GM21367 (cell line): ENCODE measurements at regions not wholly inside any gene's neighbourhood (a gene's known extent, or its start where the extent isn't known, plus 50 kb on each side); places are given as distances from the start of the nearest gene placed in this dataset.

Experiments used
- ATAC-seq: cut with Tn5 transposase; IDR thresholded peaks from one replicate; pipeline ENCODE4 v1.9.1; 2021; ENCODE audit not compliant: unreplicated experiment

DNA sequence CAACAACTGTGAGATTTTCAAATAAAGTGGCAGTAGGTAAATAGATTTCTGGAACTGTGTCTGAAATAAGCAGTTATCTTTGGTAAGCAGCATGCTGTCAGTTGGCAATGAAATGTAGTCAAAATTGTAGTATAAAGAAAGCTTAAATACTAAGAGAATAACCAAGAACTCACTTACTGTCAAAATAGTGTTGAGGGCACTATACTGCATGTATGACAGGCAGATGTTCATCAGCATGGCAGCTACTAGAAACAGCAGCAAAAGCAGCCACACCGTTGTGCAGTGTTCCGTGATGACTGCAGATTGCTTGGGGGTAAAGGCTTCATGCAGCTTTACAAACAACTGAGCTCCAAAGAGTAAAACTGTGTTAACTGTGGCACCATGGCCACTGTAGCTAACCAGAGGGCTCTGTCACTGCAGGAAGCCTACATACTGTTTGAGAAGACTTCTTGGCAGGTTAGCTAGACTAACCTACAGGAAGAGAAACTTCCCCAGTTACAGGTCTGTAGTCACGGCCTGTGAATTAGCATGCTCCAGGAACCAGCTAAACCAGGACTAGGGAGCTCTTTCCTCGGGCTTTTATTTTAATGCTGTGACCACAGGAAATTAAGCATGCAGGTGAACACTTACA lies 459.7 kb downstream of the TBL1XR1 start:
- ATAC-seq = no peak

DNA sequence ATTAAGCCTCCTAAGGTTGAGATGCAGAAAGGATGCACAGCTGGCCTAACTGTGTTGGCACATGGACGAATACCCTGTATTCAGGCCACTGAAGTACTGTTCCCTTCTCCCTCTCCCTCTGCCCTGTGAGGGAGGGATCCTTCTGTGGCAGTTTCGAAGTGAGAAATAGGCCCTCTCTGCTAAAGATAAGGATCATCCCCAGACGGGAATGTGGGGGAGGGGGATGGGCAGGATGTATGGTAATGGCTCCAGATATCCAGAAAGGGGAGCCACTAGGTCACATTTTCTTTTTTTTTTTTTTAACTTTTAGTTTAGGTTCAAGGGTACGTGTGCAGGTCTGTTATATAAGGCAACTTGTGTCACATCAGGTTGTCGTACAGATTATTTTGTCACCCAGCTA lies 463.1 kb downstream of the TBL1XR1 start:
- ATAC-seq = no peak

DNA sequence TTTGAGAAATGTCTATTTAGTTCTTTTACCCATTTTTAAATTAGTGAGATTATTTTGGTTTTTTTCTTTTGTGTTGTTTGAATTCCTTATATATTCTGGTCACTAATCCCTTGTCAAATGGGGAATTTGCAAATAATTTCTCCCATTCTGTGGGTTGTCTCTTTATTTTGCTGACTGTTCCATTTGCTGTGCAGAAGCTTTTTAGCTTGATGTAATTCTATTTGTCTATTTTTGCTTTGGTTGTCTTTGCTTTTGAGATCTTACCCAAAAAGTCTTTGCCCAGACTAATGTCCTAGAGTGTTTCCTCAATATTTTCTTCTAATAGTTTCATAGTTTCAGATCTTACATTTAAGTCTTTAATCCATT lies 472.9 kb downstream of the TBL1XR1 start:
- ATAC-seq = no peak

DNA sequence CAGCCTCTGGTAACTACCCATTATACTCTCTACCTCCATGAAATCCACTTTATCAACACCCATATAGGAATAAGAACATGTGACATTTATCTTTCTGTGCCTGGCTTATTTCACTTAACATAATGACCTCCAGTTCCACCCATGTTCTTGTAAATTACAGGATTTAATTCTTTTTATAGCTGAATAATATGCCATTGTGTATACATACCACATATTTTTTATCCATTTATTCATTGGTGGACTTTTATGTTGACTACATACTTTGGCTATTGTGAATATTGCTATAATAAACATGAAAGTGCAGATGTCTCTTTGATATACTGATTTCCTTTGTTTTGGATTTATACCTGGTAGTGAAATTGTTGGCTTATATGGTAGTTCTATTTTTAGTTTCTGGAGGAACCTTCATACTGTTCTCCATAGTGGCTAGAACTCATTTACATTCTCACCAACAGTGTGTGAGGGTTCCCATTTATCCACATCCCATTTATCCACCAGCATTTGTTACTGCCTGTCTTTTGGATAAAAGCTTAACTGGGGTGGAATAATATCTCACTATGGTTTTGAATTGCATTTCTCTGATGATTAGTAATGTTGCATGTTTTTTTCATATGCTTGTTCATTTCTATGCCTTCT lies 473.4 kb downstream of the TBL1XR1 start:
- no peak for ATAC-seq

DNA sequence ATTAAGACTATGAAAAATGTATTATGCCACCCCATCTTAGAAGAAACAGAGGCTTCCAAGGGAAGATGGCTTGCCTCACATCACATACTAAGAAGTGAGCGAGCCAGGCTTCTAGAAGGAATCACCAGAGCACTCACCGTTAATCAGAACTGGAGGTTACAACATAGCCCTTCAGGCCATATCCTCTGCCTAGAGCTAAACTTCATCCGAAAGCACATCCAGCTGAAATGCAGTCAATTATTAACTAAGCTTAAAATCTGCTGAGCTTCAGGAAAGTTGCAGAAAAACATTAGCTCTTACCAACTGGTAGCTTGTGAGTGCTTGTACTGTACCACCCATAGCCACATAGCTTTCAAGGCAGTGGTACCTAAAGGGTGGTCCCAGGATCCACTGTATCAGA lies 483.2 kb downstream of the TBL1XR1 start:
- ATAC-seq = no peak

DNA sequence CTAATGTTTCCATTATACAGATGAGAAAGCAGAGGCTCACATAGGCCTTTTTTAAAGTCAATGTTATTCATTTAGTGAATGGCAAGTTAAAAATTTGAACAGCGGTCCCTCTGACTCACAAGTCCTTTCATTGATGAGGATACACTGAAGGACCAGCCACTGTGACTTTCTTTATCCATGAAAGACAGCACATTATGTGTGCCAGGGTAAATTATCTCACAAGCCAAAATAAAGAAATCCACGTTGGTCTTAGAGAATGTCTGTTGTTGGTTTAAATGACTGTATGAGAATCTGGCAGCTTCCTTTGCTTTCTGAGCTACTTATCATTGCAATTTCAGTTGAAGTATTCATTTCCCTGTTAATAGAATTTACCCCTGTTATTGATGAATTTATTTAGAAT lies 485.1 kb downstream of the TBL1XR1 start:
- no peak for ATAC-seq

DNA sequence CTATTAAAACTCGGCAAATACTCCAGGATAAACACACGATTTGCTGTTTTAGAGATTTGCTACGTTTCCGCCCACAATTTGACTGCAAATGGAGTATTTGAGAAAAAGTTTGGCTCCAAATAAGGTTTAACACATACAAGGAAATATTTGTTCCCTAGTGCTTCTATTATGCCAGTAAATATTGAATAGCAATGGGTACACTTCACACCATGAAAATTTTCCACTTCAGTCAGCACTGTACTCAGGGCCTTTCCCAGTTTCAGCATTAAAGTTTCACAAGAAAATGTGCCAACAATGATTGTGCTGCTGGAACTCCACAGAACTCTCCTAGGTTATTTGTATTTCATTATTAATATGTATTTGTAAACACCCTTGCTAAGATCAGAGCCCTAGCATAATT lies 498.0 kb downstream of the TBL1XR1 start:
- no peak for ATAC-seq

DNA sequence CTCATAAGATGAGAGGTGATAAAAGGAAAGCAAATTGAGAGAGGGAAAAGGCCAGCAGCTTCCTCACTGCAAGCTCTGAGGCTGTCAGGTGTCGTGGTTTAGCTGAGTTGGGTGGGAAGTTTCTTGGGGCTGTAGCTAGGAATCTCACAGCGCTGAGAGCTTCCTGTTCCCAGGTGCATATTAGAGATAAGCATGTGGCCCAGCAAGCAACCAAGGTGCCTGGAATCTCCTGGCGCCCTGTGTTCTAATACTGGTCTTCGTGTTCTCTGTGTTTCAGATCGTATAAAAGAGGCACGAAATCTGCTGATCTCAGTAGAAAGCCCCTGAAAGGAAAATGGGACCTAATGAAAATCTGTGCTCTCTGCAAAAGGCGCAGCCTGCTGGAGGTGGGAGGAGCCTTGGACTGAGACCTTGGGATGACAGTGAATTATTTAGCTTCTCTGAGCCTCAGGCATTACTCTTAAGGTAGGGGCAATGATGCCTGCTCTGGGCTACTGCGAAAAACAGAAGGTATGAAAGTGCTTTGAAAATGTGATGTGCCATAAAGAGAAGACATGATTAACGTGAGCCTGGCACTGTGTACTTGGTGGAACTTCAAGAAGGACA lies 499.9 kb downstream of the TBL1XR1 start:
- no peak for ATAC-seq

DNA sequence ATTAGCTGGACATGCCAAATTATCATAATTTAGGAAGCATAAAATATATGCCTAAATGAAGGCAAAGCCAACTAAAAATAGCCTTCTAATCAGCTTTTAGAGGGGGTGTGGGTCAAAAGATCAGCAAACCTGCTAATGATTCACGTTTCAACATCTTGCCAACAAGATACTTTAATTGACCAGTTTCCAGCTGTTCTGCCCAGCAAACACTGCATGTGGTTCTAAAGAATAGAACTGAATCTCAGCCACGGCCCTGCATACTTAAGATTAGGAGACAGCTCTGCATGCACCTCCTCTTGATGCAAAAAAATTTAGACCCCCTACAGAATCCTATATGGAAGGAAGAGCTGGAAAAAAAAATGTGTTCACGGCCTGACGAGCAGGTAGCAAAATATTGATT lies 500.5 kb downstream of the TBL1XR1 start:
- ATAC-seq = no peak

DNA sequence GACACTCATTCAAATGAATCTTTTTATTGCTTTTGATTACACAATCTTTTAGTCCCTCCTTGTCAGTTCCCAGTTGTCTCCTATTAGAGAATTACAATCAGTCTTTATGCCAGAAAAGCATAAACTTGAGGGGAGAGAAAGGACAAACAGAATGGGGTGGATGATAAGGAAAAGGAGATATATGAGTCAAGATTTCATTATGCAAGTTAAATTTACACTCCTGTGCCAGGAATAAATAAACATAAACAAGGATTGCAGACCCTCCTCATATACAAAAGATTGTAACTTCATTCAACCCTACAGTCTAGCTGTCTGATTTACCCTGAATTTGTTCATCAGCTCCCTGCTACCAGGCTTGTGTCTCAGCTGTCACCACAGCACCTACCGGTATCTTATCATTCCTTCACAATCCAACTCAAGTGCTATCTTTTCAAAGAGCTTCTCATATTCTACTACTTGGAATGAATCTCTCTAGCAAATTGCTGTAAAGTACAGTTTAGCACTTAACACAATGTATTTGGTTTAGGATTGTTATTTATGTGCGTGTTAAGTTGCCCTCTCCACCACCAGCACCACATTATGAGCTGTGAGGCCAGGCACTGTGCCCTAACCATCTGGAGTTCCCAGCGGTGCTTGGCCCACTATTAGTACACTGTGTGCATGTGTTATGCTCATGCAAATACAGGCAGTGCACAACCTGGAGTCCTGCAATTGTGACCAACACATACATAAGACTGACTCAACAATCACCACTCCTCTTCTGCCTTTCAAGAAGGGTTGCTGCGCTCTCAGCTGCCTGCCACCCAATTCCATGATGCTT lies 504.1 kb downstream of the TBL1XR1 start:
- ATAC-seq = no peak

DNA sequence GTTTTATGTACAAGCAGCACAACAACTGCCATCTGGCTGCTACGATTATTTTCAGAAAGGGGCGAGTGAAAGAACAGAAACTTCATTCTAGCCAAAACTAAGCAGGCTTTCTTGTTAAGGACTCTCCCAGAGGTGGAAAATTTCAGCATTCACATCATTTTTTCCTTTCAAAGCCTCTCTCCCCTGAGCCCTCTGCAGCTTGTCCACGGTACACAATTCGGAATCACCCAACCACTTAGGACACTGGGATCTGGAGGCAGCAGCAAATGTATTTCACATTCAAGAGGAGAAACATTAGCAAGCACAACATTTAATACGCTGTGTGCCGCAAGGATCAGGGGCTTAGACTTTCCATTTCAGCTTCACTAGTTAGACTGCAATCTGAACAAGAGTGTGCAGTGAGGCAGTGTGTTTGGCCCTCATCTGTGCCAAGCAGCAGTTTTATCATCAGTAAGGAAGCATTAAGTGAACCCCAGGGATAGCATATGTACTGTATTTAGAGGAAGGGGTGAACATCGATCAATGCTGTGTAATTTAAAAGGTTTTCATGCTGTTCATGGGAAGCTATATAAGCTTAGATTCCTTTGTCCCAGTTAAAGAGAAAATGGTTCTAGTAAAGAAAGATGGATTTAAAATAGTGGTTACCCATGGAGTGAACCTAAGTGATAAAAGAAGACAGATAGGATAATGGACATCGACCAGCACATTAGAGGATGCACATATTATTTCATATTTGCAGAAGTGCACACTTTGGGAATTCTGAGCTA lies 504.9 kb downstream of the TBL1XR1 start:
- ATAC-seq = no peak

DNA sequence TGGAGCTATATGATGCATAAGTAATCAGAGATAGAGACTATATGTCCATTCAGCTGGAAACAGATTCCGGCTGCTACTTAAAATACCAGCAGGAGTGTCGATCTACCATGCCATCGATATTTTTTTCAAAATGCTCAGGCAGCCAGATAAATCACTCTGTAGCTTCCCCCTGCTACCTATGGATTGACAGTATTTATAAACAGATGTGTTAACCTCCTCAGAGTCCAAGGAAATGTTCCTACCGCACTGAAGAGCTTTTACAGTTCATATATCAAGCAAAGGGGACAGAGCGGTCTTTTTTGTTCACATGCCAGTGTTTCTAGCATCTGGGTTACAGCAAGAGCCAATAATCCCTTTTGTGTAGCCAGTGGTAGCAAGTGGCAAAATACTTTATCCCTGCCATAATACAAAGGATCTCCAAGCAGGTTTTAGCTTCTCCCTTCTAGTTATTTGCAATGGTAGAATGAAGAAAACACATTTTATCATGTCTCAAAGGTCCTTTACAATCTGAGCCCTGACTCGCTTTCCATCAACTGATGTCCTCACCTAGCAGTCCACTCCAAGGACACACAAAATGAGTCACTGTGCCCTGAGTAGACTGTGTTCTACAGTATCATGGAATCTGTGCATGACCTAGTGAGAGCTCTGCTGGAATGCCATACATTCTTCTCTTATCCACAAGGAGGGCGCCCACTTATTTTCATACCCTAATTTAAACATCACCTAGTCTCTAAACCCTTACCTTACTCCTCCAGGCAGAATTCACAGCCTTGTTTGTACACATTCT lies 507.0 kb downstream of the TBL1XR1 start:
- ATAC-seq = no peak

DNA sequence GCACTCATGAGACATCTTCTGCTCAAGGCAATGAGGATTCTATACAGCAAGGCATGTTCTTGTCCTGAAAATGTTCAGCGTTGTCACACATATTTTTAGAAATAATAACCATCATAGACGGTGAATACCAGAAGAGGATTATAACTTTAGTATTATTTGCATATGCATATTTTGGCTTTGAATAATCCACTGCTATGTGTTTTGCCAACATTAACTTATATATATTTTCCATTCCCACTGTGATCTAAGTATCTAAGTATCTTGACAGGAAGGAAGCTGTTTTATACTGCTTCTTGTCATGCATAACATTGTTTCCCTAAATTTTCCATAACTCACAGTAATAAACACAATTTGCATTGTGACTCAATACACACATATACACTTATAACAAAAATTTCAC lies 509.5 kb downstream of the TBL1XR1 start:
- ATAC-seq = no peak

DNA sequence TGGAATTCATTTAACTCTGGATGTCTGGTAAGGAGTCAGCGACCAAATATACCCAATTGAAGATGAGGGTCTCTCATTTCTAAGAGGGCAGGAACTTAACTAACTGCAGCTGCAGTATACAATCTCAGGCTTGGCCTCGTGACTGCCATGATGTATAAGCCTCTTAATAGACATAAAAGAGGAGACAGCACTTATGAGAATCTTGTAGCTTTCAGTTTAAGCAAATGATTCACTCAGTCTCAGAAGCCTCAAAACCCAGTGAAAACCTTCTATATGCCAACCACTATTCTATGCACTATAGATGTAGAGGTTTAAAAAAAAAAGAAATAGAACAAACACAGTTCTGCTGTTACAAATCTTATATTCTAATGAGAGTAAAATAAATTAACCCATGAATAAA lies 513.9 kb downstream of the TBL1XR1 start:
- no peak for ATAC-seq

DNA sequence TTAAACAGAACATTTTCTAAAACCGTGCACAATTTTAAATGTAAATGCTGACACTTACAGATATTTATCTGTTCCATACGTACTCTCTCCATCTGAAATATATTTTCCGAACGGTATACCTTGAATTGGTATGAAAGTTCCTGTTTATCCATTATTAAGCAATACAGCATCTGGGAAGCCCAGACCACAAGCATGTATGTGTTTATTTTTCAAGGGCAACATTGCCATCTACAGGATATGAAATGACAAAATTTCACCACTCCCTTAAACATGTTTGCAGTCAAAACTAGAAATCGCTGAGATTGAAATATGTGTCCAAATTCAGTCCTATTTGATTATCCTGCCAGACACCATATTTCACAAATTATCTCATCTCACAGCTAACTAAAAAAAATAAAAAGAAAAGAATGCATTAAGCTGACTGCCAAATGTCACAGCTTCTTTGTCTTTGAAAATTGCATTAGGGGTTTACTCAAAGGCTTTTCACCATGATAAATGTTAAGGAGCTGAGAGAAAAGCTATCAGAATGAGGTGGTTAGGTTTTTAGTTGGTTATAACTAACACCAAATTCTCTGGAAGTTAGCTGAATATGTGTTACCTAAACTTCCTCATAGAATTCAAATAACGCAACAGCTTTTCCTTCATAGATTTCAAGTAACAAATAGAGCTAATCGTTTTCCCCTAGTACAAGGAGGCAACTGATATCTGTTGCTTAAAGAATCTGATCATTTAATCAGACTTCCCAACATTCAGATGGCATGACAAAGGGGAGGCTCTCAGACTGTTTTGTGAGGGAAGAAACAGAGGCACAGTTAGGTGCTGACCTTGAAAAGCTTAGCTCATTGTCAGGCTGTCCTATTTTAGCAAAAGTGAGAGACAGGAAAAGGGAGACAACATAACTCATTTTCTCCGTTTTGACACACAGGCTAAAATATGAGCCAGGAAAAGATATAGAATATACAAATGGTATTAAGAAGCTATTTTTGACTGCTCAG lies 533.1 kb downstream of the TBL1XR1 start:
- ATAC-seq = peak; percentile 57

DNA sequence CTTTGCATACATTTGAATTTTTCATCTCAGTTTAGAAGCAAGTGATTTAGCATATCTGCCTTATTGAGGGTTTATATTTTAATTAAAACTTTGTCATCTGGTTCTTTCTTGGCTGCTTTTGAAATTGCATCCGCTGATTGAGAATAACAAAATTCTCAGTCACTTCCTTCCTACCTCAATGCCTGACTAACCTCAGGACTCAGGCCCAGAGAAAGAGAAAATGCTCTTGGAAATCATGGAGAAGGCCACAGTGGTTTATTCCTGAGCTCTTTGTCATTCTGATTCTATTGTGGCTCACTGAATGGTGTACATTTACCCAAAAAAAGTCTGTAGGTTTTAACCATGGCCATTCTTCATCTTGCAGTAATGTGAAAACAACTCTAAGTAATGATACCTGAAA lies 533.9 kb downstream of the TBL1XR1 start:
- ATAC-seq = no peak

DNA sequence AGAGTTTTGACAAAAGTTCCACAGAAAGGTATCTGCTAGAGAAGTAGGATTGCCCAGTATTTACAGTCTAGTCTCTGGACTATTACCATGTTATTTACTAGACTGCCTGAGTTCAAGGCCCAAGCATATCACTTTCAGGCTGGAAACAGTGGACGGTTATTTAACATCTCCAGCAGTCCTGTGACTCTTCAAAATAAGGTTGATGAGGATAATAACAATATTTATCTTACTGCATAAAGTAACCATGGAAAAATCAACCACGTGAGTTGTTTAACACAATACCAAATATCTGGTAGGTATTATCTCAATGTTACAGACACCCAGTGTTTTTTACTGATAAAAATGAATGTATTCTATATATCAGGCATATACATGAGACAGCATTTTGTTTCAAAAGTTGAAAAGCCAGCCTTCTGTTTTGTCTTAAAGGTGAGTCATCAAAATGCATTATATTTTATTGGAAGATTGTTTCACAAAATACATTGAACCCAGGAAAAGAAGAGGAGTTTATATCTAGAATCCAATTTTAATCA lies 535.8 kb downstream of the TBL1XR1 start:
- no peak for ATAC-seq

DNA sequence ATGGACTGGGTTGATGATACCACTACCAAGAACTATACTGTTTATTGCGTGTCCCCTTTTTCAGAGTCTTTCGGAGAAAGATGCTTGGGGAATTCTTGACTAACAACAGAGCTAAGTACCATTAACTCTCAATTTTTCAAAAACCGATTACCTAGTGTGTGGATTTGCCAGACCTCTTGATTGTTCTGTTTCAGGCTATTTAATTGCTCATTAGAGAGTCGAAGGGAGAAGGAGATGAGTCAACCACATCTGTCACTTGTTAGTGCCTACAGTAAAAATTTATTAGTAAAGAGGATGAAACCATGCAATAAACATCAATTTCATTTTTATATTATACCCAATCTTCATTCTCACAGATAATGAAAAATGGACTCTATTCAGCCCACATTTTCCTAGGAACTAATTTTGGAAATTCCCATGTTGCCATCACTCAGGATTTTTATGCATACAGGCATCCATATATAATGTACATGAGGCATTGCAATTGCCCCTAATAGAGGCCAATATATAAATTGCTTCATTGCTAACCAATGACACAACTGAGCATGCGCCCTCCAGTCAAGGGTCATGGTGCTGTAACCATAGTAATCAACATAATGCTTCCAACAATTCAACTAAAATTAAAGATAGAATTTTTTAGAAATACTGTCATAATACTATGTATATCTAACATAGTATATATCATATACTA lies 541.7 kb downstream of the TBL1XR1 start:
- no peak for ATAC-seq
